ENCODE measurements at regions not wholly inside any gene's neighbourhood (a gene's known extent, or its start where the extent isn't known, plus 50 kb on each side); places are given as distances from the start of the nearest gene placed in this dataset.

DNA sequence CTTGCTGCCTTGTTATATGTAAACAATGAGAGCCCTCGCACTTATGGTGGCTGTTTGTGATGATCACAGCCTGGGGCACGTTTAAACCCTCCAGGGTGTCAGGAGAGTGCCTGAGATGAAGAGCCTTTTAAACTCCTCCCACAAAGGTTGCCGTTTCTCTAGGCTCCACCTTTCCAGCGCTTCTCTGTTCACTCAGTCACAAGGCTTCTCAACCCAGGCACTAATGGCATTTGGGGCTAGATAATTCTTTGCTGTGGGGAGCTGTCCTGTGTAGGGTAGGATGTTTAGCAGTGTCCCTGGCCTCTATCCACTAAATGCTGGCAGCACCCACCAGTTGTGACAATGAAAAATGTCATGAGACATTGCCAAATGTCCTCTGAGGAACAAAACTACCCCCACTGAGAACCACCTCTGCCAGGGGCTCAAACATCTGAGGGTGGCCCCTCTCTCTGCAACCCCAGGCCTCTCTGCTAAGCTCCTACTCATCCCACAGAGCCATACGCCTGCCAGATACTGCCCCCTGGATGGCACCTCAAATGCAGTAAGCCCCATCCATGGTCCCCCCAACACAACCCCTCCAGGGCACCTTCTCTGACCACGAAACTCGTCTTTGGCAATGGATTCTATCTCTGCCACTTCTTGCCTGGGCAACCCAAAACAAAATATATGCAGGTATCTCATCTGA lies 144.3 kb upstream of the ZMIZ1 start:
- no peak for DNase-seq (ENCODE audit: low spot score)

DNA sequence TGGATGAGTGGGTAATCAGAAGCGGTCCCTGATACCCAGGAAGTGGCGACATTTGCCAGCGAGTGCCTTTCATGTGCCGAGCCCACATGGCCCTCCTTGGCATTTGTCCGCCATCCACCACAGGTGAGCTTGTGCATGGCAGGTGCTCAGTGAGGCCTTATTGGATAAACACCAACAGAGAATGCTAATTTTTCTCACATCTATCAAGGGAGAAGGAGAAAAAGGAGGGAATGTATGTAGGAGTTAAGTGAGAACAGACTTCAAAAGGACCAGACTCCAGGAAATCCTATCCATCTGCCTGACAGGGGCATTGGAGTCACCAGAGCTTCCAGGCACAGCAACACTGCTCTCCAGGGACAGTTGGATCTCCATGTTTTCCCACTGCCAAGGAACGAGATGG lies 143.5 kb upstream of the ZMIZ1 start:
- no peak for DNase-seq (ENCODE audit: low spot score)

DNA sequence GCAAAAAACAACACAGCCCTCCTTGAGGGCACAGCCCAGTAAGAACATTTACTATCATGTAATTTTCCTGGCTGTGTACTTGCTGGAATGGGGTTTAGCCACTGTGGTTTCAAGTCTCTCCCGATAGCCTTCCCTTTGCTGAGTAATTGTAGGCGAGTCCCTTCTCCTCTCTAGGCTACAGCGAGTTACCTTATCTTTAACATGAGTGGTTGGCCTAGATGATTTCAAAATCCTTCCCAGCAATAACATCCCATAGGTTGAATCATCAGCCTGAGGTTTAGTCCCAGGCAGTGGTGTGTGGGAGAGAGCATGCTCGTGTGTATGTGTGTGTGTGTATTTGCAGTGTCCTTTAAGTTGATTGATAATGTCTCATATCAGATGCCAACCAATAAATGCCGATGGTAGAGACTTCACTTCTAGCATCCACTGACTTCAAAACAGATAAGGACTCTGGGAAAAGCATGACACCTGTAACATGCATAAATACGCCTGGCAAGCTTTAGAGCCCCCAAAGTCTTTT lies 142.9 kb upstream of the ZMIZ1 start:
- DNase-seq (ENCODE audit: low spot score): no peak

DNA sequence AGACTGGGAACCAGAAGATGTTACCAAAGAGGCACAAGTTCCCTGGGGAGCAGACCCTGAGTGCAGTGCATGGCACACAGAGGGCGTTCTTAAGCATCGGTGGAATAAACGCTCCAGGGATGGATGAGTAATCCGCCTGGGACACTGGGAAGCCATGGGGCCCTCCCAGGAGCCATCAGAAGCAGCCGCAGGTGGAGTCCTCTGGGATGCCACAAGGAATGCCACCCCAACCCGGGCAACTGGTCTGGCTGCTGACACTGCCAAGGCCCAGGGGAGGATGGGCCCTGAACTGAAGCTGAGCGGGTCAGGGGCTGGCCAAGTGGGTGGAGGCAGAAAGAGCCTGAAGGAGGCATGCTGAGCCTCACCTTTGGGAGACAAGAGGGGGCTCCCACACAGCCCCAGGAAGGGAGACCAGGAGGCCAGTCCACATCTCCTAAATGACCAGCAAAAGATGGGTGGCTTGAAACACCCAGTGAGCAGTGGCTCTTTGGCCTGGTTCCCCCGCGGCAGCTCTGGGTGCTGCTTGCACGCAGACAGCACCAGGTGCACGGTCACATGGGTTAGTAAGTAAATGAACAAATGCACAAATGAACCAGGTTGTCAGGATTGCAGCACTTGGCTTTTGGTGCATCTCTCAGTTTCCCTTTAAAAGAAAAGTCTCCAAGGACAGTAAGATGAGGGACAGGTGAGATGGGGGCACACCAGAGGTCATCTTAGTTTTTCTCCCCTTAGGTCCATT lies 141.3 kb upstream of the ZMIZ1 start:
- no peak for DNase-seq (ENCODE audit: low spot score)

DNA sequence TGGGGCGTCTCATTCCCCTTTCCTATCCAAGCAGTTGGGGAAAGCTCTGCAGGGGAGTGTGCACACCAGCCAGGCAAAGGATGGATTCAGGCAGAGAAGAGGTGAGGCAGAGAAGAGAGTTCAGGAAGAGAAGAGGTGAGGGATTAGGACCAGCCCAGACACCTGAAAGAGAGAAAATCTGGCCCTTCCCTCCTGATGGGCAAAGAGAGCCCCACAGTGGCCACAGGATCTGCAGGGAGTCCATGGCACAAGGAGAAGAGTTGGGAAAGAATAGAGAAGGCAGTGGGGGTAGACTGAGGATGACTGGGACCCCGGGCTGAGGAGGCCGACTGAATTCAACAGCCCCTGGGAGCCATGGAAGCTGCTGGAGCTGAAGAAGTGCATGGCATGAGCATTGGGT lies 140.4 kb upstream of the ZMIZ1 start:
- no peak for DNase-seq (ENCODE audit: low spot score)

DNA sequence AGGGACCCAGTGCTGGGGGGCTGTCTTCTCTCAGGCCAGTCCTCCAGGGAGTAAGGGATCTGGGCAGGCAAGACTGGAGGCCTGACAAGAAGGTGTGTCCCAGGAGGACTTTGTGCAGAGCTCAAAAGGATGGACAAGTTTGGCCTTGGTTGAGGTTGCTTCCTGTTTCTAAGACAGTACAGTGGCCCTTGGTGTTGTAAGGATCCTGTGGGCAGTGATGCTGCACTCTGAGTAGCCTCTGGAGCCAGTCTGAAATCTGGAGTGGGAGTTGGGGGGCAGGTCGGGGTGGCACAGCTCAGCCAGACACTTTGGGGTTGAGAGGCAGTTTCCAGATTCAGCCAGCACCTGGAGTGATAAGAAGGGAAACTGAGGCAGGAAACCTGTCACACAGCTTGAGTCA lies 139.2 kb upstream of the ZMIZ1 start:
- DNase-seq (ENCODE audit: low spot score): no peak

DNA sequence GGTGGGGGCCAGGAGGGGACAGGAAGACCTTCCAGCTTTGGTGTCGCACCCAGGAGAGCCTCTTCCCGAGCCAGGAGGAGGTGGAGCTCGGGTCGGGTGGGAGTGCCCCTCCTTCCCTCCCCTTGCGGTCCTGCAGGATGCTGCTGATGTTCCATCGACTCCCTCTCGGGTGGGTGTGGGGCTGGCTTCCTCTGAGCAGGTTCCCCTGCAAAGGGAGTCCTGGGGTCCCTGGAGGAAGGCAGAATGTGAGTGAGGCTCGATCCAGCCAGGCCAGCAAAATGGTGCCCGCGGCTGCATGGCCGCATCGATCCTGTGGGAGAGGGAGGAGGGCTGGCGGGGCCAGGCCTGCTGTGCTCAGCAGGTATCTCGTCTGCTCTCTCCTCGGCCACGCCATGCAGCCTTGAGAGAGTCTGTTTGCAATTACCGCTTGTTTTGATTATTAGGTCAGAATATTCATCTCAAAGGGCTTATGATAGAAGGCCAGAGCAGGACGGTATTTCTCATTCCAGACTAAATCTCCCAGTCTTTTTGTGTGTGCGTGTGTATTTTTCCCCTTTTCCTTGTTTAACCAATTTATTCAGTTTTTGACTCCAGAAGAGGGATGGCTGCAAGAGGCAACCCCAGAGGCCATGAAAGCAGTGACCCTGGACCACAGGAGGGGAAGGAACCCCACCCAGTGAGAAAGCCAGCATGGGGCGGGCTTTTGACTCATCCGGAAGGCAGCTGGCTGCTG lies 137.3 kb upstream of the ZMIZ1 start:
- no peak for DNase-seq (ENCODE audit: low spot score)

DNA sequence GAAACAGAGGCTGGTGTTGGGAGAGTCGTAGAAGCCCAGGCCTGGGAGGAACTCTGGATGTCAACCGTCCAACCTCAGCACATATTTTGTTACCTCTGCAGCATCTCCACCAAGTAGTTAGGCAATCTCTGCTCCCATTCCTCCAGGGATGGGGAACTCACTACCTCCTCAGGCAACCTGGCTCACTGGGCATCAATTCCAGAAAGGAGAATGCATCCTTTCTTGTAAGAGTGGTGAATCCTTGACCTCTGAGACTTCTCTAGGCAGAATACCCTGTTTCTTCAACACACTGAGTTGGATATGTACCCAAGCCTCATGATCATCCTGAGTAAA lies 136.7 kb upstream of the ZMIZ1 start:
- no peak for DNase-seq (ENCODE audit: low spot score)

DNA sequence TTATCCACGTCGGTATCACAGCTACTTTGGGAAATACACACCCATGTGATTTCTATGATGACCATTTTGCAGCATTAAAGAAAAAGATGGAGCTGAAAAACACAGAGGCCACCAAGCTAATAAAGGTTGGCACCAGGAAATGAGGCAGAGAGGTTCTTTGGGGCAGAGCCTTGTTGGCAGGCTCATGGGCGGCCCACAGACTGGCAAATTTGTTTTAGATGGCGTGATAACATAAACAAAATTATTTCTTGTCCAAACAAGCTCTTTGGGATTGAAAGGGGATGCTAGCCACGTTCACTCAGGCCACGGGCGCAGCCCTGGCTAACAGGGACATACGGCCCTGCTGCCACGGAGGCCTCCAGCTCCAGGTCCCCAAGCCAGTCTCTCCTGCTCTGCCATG lies 135.9 kb upstream of the ZMIZ1 start:
- no peak for DNase-seq (ENCODE audit: low spot score)

DNA sequence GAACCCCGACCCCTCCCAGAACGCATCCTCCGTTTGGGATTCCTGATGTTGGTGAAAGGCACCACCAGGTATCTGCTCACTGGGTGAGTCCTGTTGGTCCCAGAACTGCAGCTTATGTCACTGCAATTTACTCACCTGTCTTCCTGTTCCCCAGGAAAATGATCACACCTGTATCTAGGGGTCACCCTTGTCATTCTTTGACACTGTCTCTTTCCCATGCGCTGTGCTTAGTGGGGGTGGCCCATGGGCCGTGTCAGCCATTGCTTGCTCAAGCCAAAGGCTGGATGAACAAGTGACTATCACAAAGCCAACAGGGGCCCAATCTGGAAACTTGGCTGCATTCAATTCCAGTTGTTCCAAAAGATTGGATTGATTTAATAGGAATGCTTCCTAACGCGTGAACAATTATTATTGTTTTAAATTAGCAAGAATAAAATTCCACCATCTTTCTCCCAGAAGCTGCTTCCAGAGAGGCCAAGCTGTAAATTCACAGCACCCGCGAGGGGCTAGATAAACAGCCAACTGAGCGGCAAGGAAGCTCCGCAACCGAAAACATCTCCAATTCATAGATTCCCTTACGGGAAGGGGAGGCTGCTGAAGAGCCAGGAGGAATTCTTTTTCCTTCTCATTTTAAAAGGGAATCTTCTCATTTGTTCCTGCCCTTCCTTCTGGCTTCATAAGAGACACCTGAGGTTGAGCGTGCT lies 134.8 kb upstream of the ZMIZ1 start:
- DNase-seq (ENCODE audit: low spot score): no peak

DNA sequence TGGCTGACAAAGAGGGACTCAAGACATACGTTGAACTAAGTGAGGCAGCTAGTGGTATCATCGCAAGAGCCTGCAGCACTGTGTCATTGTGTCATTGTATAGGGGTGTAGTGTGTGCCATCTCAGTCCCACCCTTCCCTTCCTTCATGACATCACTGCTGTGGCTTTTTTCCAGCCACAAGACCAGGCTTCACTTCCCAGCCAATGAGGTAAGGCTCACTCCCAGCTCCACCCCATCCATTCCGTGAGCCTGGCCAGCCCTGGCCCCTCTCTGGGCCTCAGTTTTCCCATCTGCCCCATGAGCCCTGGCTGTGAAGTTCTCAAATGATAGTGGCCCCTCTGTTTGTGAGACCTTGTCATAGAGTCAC lies 134.3 kb upstream of the ZMIZ1 start:
- DNase-seq (ENCODE audit: low spot score): no peak

DNA sequence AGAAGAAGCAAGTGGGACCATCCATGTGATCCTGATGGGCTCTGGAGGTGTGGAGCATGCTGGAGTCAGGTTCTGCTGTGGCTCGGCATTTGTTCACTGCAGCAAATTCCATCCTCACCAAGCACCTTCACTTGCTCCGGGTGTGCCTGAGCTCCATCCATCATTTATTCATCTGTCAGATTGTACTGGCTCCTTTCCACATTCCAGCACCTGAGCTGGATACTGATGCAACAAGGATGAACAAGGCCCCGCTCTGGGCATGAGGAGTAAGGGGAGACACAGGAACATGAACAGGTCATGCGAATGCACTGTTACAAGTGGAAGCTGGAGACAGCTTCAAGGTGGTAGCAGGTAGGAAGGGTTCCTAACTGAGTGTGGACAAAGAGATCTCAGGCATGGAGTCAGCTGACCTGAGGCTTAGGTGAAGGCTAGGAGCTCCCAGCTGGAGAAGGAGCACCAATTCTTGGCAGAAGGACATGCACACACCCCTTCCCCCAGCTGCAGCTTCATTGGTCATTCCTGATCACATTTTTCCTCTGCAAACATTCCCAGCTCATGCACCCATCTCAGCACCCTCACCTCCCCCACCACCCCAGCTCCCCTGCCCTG lies 133.7 kb upstream of the ZMIZ1 start:
- DNase-seq (ENCODE audit: low spot score): no peak

DNA sequence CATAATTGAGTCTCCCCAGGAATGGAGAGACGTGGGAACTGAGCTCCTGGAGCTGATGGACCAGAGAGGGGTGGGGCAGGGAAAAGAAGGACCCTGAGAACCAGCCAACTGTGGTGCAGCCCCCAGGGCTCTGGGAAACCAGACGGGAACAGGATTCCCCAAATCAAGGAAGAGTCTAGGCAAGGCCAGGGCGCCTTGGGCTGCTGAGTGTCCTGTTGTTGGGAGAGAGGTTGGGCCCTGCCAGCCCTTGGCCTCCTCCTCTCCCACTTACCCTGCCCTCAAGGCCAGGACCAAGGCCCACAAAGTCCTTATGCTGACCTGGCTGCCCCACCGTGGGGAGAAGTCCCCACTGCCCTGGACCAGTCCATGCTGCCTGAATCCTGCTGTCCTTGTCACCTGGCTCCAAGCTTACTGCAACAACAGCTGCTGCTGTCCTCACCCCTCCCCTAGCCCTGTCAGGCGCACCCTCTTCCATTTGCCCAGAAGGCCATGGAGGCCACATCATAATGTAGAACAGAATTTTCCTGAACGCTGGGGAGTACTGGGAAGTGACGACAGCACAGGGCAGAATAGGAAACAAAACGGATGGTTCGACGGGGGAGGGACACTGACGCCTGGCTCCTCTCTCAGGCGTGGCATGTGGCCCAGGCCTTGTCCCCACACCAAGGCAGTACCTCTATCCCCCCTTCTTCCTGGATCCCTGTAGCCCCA lies 132.9 kb upstream of the ZMIZ1 start:
- DNase-seq (ENCODE audit: low spot score): no peak

DNA sequence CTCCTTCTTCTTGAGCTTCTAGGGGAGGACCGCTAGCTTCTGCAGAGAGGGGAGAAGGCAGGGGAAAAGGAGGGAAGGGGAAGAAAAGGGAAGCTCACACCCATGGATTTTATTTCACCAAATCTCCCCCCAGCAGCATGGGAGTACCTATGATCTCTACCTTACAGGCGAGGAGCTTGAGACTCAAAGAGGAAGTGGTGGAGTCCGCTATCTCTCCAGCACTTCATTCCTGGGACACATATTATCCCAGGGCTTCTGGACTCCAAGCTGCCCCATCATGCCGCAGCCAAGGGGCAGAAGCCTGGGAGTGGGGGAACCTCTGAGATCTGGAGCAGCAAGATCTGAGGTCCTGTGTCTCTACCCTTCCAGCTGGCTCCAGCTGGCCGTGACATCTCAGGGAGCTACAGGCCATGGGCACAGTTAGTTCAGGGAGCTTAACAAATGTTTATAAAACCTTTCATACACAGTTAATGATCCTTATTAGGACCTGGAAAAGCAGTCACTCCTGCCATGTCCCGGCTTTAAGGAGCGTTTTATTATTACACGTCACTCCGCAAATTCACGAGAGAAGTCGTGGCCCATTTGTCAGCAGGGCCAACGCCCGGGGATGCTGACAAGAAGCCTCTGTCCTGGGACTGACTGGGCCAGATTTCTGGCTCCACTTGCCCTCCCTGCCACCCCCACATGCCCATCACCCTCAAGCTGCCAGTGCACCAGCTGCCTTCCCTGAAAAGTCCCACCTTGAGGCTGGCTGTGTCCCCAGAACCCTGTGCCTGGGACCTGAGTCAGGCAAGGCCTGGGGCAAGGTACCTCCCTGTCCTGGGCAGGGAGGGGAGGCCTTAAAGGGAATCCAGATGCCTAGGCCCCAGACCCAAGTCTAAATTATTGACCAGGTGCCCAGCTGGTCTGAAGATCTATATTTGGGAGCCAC lies 132.1 kb upstream of the ZMIZ1 start:
- DNase-seq (ENCODE audit: low spot score): no peak

DNA sequence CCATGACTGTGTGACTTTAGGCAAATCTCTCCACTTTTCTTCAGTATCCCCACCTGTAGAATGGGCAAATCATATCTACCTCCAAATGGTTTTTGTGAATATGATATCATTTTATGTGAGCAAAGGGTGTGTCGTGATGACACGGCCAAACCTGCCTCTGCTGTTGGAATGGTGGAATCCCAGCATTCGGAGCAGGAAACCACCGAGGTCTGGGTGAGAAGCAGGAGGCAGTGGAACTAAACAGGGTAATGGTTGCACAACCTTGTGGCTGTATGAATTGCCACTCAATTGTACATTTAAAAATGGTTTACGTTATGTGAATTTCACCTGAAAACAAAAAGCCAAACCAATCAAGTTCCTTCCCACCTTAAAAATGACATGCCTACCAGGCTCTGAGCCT lies 131.4 kb upstream of the ZMIZ1 start:
- no peak for DNase-seq (ENCODE audit: low spot score)

DNA sequence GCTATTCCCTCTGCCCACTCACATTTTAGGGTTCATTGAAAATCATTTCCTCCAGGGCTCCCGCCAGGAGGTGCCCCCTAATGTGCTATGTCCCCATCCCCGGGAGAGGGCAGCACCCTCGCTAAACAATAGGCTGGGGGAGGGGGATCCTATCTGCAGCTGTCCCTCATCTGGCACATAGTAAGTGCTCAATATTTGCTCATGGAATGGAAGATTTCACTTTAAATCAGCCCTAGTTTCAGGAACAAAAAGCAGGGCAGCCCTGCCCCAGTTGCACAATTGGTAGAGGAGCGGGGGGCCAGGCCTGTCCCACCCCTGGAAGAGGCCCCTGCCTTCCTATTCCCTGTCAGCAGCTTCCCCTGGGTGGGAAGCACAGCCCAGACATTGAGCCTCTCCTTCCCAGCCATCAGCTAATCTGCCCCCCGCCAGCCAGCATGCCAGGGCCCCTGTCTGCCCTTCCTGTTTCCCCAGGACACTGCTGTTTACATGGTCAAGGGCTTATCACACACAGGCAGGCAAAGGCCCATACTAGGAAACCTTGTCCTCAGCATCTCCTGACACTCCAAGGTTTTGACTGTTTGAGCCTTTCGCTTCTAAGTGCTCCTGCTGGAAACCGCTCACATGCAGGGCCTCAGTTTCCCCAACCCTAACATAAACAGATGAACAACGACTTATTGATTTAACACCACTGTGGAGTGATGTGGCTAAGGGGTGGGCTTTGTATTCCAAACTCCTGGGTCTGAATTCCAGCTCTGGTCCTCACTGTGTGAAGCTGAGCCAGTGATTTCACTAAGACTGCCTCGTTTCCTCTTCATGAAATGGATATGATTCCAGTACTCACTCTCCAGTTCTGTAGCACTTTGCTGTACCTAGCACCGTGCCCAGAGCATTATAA lies 130.7 kb upstream of the ZMIZ1 start:
- no peak for DNase-seq (ENCODE audit: low spot score)

DNA sequence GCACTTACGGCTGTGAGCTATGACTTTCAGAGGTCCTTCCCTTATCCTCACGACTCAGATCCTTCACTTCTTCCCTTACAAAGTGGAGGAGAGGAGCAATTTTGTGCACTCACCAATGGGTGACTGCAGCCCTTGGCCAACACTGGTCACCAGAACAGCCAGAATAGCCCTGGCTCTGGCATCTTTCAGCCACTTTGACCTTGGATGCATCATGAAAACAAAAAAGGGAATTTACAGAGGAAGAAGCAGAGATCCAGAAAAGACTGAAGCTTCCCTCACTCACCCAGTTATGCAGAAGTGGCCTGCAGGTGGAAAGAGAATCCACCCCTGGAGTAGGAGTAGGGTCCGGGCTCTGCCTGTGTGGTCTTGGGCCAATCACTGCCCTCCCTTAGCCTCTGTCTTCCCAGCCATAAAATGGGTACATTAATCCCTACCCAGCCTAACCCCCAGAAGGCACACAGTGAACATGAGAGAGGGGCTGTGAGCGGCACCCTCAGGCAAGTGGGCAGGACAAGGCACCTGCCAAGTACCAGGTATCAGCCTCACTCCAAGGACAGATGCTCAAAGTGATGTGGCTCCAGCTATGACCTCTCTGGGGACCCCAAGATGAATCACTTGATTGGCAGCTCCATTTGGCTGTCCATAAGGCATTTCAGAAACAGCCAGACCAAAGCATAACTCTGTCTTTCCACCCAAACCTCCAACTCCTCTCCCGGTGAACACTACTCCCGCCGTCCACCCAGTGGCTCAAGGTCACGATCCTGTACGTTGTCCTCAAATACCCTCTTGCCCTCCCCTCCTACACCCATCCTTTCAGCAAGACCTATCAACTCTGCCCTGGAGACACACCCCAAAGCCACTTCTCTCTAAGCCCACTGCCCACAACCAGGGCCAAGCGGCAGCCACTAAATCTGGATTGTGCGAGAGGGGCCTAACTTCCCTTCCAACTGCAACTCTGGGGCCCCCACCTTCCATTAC lies 129.8 kb upstream of the ZMIZ1 start:
- DNase-seq (ENCODE audit: low spot score): no peak

DNA sequence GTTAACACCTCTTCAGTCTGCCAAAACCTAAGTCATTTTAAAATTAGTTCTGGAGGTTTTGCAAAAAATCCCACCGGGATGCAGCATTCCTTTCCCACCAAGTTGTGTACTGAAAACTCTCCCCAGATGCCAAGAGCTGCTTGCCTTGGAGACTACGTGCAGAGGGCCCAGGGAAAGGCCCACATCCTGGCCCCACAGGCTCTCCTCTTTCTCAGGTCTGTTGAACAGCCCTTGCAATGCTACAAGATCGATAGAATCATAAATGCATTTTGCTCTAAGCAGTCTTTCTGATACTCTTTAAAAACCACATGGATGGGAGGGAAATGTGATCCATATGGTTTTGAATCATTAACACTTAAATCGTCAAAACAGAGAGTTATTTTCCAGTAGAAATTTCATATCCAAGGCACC lies 126.7 kb upstream of the ZMIZ1 start:
- DNase-seq (ENCODE audit: low spot score): no peak

All from COLO829 (cell line).